GM19328 (cell line): ENCODE measurements at regions not wholly inside any gene's neighbourhood (a gene's known extent, or its start where the extent isn't known, plus 50 kb on each side); places are given as distances from the start of the nearest gene placed in this dataset.
"Not testable (repeated sequence)": the region's sequence is repeated elsewhere in the genome, so short reads cannot be mapped to it uniquely, and the experiment has no call there.

Source experiments
- ATAC-seq: cut with Tn5 transposase; IDR thresholded peaks from one replicate; pipeline ENCODE4 v1.9.1; 2021; ENCODE audit warnings: mild to moderate bottlenecking, moderate library complexity; ENCODE audit not compliant: unreplicated experiment

DNA sequence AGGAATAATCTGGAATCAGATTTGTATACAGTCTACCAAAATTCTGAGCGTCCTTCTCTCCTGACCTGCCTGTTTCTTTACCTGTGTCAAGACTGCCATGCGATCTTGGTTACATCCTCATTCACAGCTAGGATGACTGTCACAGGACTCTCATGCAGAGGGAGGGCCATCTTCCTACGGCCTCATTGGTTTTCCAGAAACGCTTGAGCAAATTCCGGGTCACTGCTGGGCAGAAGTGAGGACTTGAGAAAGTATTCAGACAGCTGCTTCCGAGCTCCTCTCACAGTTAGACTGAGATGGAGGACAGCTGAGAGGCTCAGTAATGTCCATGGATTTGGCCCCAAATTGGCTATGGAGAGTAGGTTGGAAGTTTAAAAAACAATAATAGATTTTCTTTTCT lies 94.2 kb downstream of the TFAP2C start:
- ATAC-seq = no peak

GRCh38 chr20:56724241-56724757 lies 95.2 kb downstream of the TFAP2C start:
- no peak for ATAC-seq

DNA sequence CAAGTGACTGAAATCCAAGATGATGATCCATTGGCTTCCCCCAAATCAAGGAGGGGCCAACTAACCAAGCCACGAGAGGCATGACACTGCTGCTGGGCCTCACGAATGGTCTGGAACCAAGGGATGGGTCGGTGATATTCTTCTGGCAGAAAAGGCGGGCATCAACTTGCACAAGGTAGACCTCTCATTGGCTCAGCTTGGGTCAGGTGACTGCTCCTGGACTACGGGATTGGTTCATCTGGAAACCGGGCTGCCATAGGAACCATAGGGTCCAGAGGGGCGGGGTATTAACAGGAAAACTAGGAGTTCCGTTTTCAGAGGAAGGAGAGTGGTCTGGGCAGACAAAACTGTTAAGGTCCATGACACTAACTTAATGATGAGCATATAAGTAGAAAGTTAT lies 100.9 kb downstream of the TFAP2C start:
- ATAC-seq = no peak

DNA sequence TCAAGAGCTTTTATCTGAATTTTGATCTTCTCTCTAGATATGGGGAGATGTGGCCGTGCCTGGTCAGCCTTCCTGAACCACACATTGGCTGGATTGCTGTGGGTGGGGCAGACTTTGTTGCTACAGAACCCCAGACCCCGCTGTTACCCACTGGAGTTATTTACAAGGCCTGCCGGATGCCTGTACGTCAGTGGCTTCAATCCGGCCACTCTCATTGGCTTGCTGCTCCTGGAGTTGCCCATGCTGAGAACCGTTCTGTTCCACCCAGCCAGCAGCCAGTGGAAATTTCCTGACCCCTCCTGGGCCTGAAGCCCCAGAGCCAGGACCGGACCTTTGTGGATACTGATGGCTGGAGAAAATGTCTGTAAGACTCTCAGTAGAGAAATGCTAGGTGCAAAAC lies 101.9 kb downstream of the TFAP2C start:
- ATAC-seq = no peak

DNA sequence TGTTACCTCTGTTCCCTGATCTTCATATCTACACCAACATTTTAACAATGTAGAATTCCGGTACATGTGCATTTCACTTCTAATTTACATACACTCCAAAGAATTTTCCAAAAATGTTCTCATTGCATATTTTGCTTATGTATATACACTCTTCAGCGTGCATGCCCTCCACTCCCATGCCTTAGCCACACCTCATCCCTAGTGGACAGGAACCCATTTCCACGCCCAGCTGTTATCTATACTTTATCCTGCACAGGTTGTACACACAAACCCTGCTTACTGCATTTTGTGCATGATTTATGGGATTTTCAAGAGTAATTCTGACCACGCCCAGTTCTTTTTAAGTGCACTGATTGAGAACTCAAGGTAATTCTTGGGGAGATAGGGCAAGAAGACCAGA lies 102.4 kb downstream of the TFAP2C start:
- ATAC-seq = no peak

- ATAC-seq = no peak
Observed at GRCh38 chr20:56733967-56734366, 104.9 kb downstream of the TFAP2C start.

GRCh38 chr20:56735084-56735642 lies 106.1 kb downstream of the TFAP2C start:
- no peak for ATAC-seq

DNA sequence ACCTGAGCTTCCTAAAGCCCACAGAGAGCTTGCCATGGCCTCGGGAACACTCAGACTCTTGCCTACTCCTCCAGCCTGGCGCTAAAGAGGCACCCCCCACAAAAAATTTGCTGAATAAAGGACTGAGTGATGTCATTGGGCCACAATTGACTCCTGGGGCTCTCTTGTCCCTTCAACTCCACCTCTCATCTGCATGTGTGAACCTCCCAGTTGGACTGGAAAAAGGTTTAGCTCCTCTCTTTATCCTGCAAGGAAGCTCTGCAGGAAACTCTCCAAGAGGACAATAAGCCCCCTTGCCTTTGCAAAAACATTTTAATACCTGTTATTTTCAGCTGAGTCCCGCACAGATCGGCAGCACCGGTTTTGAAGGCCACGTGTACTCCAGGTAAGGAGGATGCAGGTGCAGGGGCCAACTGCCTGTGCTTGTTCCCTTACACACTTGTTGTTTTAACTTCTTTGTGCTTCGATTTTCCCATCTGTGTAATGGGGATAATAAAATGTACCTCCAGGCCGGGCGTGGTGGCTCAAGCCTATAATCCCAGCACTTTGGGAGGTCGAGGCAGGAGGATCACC lies 107.3 kb downstream of the TFAP2C start:
- no peak for ATAC-seq

DNA sequence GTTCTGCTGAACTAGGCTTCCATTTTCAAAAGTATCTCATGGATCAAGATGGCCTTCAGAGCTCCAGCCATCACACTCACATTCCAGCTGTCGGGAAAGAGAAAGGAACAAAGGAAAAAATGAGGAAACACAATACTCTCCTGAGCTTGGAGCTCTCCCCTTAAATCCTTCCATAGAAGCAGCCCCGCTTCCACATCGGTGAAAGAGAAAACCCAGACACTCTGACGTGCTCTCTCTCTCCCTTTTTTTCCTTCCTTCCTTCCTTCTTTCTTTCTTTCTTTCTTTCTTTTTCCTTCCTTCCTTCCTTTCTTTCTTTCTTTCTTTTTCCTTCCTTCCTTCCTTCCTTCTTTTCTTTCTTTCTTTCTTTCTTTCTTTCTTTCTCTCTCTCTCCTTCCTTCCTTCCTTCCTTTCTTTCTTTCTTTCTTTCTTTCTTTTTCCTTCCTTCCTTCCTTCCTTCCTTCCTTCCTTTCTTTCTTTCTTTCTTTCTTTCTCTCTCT lies 115.3 kb downstream of the TFAP2C start:
- not testable (repeated sequence) for ATAC-seq

DNA sequence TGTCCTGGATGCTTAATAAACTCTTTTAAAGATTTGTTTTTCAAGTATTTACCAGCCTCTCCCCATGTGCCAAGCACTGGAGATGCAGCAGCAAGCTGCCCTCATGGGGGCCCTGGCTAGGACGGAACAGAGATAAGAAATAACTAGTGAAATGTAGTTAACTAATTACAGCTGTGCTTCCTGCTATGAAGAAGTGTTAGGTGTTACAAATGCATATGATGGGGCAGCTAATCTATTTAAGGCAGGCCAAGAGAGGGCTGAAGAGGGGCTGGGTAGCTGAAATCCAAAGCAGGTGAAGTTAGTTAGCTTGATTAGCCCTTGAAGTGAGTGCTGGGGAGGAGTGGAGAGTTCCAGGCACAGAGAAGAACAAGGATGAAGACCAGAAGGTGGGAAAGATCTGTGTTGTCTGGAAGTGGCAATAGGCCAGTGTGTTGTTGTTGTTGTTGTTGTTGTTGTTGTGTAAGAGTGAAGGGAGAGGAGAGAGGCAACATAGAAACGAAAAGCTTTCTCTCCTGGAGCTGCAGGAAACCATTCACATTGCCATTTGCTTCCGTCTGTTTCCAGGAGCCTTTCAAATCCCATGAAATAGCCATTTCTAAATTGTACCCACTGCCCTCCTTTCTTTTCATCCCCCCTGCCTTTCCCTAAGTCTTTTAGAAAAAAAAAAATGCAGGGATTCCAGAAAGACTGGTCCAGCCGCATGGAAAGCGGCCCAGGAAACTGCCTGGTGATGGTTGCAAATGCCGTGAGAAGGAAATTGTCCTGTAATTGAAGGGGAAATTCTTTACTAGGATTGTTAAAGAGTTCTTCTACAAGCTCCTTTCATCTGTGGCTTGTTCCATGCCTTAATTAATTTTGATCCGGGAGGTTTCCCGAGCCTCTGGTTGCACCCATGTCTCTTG lies 119.6 kb downstream of the TFAP2C start:
- no peak for ATAC-seq

DNA sequence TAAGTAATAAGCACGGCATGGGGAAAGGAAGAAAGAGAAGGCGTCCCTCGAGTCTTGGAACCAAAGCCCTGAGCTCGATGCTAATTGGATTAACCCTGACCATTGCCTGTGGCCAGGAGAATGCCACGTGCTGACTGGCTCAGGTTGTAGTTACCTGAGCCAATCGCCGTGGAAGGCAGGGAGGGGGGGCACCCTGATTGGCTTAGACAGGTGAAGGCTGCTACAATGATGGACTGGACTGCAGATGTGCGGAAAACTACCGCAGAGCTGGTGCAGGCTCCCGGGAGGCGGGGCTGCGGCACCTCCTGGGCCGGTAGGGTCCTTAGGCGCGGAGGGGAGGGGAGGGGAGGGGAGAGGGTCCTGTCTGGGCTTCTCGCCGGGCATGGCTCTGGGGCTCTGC lies 121.3 kb downstream of the TFAP2C start:
- ATAC-seq = no peak

GRCh38 chr20:56752274-56752673 lies 123.2 kb downstream of the TFAP2C start:
- no peak for ATAC-seq

DNA sequence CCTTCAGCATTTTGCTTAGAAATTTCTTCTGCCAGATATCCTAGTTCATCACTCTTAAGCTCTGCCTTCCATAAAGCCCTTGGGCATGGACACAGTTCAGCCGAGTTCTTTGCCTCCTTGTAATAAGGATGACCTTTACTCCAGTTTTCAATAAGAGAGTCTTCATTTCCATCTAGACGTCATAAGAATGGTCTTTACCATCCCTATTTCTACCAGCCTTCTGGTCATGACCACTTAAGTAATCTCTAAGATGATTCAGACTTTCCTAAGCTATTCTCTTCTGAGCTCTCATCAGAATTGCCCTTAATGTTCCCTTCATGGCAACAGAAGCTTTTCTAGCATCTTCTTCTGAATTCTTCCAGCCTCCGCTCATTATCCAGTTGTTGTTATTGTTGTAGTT lies 126.1 kb downstream of the TFAP2C start:
- ATAC-seq = no peak

DNA sequence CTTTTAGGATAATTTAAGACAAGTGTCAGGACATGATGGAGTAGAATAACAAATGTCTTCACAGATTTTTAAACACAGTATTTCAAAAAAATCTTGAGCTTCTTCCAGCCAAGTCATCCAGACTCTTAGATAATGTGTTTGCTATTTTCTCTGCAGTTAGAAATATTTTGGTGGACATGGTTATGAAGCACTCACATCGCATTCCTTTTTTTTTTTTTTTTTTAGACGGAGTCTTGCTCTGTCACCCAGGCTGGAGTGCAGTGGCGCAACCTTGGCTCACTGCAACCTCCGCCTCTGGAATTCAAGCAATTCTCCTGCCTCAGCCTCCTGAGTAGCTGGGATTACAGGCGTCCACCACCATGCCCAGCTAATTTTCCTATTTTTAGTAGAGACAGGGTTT lies 127.6 kb downstream of the TFAP2C start:
- ATAC-seq = not testable (repeated sequence)

DNA sequence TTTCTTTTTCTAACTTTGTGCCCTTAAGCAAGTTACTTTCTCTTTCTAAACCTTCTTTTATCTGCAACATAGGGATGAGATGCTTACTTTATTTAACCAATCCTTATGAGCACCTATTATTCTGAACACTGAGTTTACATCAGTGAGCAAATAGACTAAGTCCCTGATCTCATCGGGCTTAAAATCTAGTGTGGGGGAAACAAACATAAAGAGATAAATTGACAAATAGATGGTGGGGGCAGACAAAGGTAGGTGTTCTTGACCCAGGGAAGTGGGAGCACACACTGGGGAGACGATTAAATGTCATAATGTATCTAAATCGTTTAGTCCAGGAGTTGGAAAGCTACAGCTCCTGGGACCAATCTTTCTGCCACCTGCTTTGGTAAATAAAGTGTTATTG lies 129.6 kb downstream of the TFAP2C start:
- ATAC-seq = no peak

GRCh38 chr20:56759741-56760278 lies 130.7 kb downstream of the TFAP2C start:
- no peak for ATAC-seq

DNA sequence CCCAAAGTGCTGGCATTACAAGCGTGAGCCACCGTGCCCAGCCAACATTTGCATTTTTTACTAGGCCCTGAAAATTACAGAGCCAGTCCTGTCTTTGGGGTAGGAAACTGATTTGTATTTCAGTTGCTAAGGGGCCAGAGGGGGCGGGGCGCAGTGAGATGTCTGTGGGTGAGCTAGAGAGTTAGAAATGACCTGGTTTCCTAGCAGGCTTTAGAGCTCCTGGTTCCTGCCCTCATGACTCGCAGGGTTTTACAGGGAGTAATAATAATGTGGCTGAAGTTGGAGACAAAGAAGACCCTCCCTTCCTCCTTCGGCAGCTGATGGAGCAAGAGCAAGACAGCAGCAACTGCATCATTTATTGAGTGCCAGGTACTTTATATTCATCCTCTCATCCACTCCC lies 131.5 kb downstream of the TFAP2C start:
- ATAC-seq = no peak

GRCh38 chr20:56761393-56761792 lies 132.3 kb downstream of the TFAP2C start:
- ATAC-seq = no peak

GRCh38 chr20:56762401-56762800 lies 133.3 kb downstream of the TFAP2C start:
- ATAC-seq = no peak

GRCh38 chr20:56762829-56763228 lies 133.7 kb downstream of the TFAP2C start:
- ATAC-seq = no peak

- ATAC-seq = no peak
Observed at GRCh38 chr20:56764671-56765070, 135.6 kb downstream of the TFAP2C start.
